ENCODE measurements at regions not wholly inside any gene's neighbourhood (a gene's known extent, or its start where the extent isn't known, plus 50 kb on each side); places are given as distances from the start of the nearest gene placed in this dataset.

- Histone ChIP-seq H3K27me3 (ENCODE audit: insufficient read depth, low read length) (peaks cover 13% of the 10 kb centered on the region; the same call in 1 of the 2 replicates), H2AFZ (ENCODE audit: low read depth, low read length, poor library complexity, severe bottlenecking) (no peak overlapping the region)
- RAD21 ChIA-PET (ENCODE audit: low non-redundant PET in 1 of 2, low total read pairs in 2 of 2, uncharacterized antibody in 2 of 2, unreplicated experiment in 2 of 2): no interaction called here
These were observed 400.8 kb upstream of the MYT1L start for GRCh38 chr2:2731816-2732284.

More at GRCh38 chr2:2731816-2732284, 400.8 kb upstream of the MYT1L start:
- Histone ChIP-seq H3K27ac (ENCODE audit: low read depth, low read length) (no peak overlapping the region), H3K4me1 (ENCODE audit: control insufficient read depth in 1 of 2, insufficient read depth in 2 of 2, low read length in 2 of 2) (no peaks in the 10 kb centered on the region), H3K79me2 (ENCODE audit: insufficient read depth, low read length) (no peaks in the 10 kb centered on the region), H3K9me2 (ENCODE audit: insufficient read depth) (no peaks in the 10 kb centered on the region), H3K9ac (ENCODE audit: low read length) (no peak overlapping the region), H3K36me3 (ENCODE audit: control insufficient read depth in 1 of 2, insufficient read depth in 2 of 2, low read length in 2 of 2) (no peaks in the 10 kb centered on the region), H3K4me3 (replicated peaks in 1 of 2; ENCODE audit: low read depth in 1 of 2, low read length in 2 of 2) (no peak overlapping the region), H3K4me2 (ENCODE audit: low read length) (no peak overlapping the region), H3K9me3 (ENCODE audit: control insufficient read depth in 1 of 2, insufficient read depth in 1 of 2, low read depth in 1 of 2, low read length in 2 of 2) (no peaks in the 10 kb centered on the region), H4K20me1 (ENCODE audit: insufficient read depth) (no peaks in the 10 kb centered on the region)
- intact Hi-C loops (cut with micrococcal nuclease): no loop called here
- DNase-seq (ENCODE audit: low read depth, low spot score) (no peak), ATAC-seq (no peak)
- BruUV-seq (replicated peaks): no TSS peak
- TF ChIP-seq FOSL1 (IDR thresholded peaks at IDR 0.05; ENCODE audit: low read depth) (no peak), POLR2AphosphoS5 (IDR thresholded peaks at IDR 0.05; ENCODE audit: low read depth, low read length) (no peak), SP1 (IDR thresholded peaks at IDR 0.05; ENCODE audit: low read depth) (no peak), YY1 (IDR thresholded peaks at IDR 0.05; ENCODE audit: extremely low read depth, insufficient replicate concordance, low read depth, low read length) (no peak), POLR2A (IDR thresholded peaks at IDR 0.05; ENCODE audit: borderline replicate concordance, extremely low read depth, insufficient read depth, insufficient read length) (no peak), SRF (IDR thresholded peaks at IDR 0.05; ENCODE audit: low read depth) (no peak), EGR1 (IDR thresholded peaks at IDR 0.05; ENCODE audit: low read depth) (no peak), SIN3A (IDR thresholded peaks at IDR 0.05; ENCODE audit: low read depth) (no peak), ZFX (IDR thresholded peaks at IDR 0.05) (no peak), CTCF (IDR thresholded peaks at IDR 0.05 in 2 of 3, conservative IDR thresholded peaks at IDR 0.05 in 1 of 3; ENCODE audit: borderline replicate concordance in 1 of 3, insufficient read depth in 1 of 3, low read depth in 2 of 3, low read length in 2 of 3) (no peak), EZH2 (IDR thresholded peaks at IDR 0.05) (no peak), CEBPB (IDR thresholded peaks at IDR 0.05; ENCODE audit: low read depth) (no peak)
- ChIA-PET CTCF (no interaction called here), POLR2A (no interaction called here)

All from HCT116 (cell line).